ENCODE measurements at regions not wholly inside any gene's neighbourhood (a gene's known extent, or its start where the extent isn't known, plus 50 kb on each side); places are given as distances from the start of the nearest gene placed in this dataset.

DNA sequence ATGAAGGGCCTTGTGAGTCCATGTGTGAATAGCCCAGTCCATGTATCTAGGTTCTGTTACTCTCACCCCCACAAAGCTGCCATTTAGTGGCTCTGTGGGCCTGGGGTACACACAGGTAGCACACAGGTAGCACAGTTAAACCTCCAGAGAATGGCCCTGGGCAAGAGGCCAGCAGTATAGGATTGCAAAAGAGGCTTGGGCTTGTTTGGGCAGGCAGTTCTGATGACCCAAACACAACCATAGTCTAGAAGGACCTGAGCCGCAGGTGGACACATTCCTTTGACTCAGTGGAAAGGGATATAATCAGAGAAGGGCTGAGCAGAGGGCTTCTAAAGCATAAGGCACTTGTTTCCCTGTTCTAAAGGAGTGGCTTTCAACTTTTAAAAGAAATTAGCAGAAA lies 326.8 kb upstream of the SGCD start:
- H3K4me3 ChIP-seq (ENCODE audit: low read depth, low read length): no peak overlapping the region
- no peak for DNase-seq (ENCODE audit: low read depth)
- no peak for TF ChIP-seq CTCF (IDR thresholded peaks at IDR 0.05; ENCODE audit: control insufficient read depth, extremely low read depth, insufficient read depth)

- DNase-seq (ENCODE audit: low read depth): no peak
- no peak overlapping the region for H3K4me3 ChIP-seq (ENCODE audit: low read depth, low read length)
- no peak for TF ChIP-seq CTCF (IDR thresholded peaks at IDR 0.05; ENCODE audit: control insufficient read depth, extremely low read depth, insufficient read depth)
Observed at GRCh38 chr5:156004754-156005153, 322.2 kb upstream of the SGCD start.

GRCh38 chr5:156006026-156006647 lies 320.8 kb upstream of the SGCD start:
- no peak overlapping the region for H3K4me3 ChIP-seq (ENCODE audit: low read depth, low read length)
- DNase-seq (ENCODE audit: low read depth): no peak
- TF ChIP-seq CTCF (IDR thresholded peaks at IDR 0.05; ENCODE audit: control insufficient read depth, extremely low read depth, insufficient read depth): no peak

- no peak for DNase-seq (ENCODE audit: low read depth)
Observed at GRCh38 chr5:156008844-156009243, 318.1 kb upstream of the SGCD start.

DNA sequence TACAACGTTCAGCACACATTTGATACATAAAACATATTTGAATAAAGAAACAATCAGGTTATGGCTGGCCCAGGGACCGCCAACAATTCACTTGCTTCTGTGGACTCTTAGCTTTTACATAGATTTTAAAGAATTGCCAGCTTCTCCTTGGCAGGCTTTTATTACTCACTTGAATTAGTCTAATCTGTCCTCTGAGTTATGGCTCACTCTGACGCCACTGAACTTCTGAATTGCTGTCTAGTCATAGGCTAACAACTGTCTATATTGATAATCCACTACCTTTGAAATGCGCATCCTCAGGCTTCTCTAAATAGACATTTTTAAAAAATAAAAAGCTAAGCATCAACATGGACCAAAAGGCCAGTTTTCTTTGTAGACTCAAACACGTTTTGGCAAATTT lies 317.4 kb upstream of the SGCD start:
- no peak for TF ChIP-seq CTCF (IDR thresholded peaks at IDR 0.05; ENCODE audit: control insufficient read depth, extremely low read depth, insufficient read depth)
- H3K4me3 ChIP-seq (ENCODE audit: low read depth, low read length): no peak overlapping the region
- no peak for DNase-seq (ENCODE audit: low read depth)

More at GRCh38 chr5:156008844-156009243, 318.1 kb upstream of the SGCD start:
- H3K4me3 ChIP-seq (ENCODE audit: low read depth, low read length): no peak overlapping the region
- TF ChIP-seq CTCF (IDR thresholded peaks at IDR 0.05; ENCODE audit: control insufficient read depth, extremely low read depth, insufficient read depth): no peak

- no peak for TF ChIP-seq CTCF (IDR thresholded peaks at IDR 0.05; ENCODE audit: control insufficient read depth, extremely low read depth, insufficient read depth)
- no peak for DNase-seq (ENCODE audit: low read depth)
- no peak overlapping the region for H3K4me3 ChIP-seq (ENCODE audit: low read depth, low read length)
Observed at GRCh38 chr5:156015137-156015536, 311.8 kb upstream of the SGCD start.

- DNase-seq (ENCODE audit: low read depth): no peak
- H3K4me3 ChIP-seq (ENCODE audit: low read depth, low read length): no peak overlapping the region
- TF ChIP-seq CTCF (IDR thresholded peaks at IDR 0.05; ENCODE audit: control insufficient read depth, extremely low read depth, insufficient read depth): no peak
Observed at GRCh38 chr5:156019130-156019529, 307.8 kb upstream of the SGCD start.

Data from LNCaP clone FGC (cell line).